Panc1 (cell line): ENCODE measurements at regions not wholly inside any gene's neighbourhood (a gene's known extent, or its start where the extent isn't known, plus 50 kb on each side); places are given as distances from the start of the nearest gene placed in this dataset.

ENCODE experiments used
- ATAC-seq: fragments of 200-7000 bp; cut with Tn5 transposase; 2 replicates; pipeline ENCODE4 v1.9.1; 2020; ENCODE audit warnings: mild to moderate bottlenecking, moderate library complexity
- BruUV-seq: library from RNA; stranded (reverse); fragments of 400-500 nt; replicated peaks from 2 replicates; lab custom pipeline; 2021; lab: Mats Ljungman, UMichigan
- CTCF ChIA-PET: fragments of 300-600 bp; sonication (Branson Sonifier 250); formaldehyde crosslinking; loops from one replicate; lab custom pipeline; 2022; ENCODE audit warnings: antibody characterized with exemption; lab: Charles Lee
- POLR2A ChIA-PET: fragments of 300-600 bp; sonication (Branson Sonifier 250); formaldehyde crosslinking; loops from one replicate; lab custom pipeline; 2022; ENCODE audit warnings: antibody characterized with exemption; lab: Charles Lee
- DNase-seq: peaks from one replicate; pipeline ENCODE4 v3.0.0-alpha.2; 2010; ENCODE audit warnings: low read depth, low spot score
- H3K27ac ChIP-seq: 2 replicates; pipeline ENCODE4 v1.5.1; 2011; ENCODE audit warnings: mild to moderate bottlenecking, low read length, inconsistent platforms
- H3K27me3 ChIP-seq: fragments of 200-500 bp; sonication (Bioruptor generic); 2 replicates; pipeline ENCODE4 v1.6.0; 2014; ENCODE audit warnings: low read length, inconsistent platforms; ENCODE audit not compliant: control insufficient read depth, insufficient read depth
- H3K36me3 ChIP-seq: fragments of 200-500 bp; sonication (Bioruptor generic); 2 replicates; pipeline ENCODE4 v1.5.1; 2014; ENCODE audit warnings: inconsistent platforms, mild to moderate bottlenecking, low read length, moderate library complexity; ENCODE audit not compliant: control insufficient read depth, insufficient read depth
- H3K4me1 ChIP-seq: 2 replicates; pipeline ENCODE4 v1.5.1; 2011; ENCODE audit warnings: inconsistent platforms, mild to moderate bottlenecking, low read length, moderate library complexity; ENCODE audit not compliant: control insufficient read depth, insufficient read depth
- H3K4me3 ChIP-seq, 2 experiments: 2 replicates each; pipeline ENCODE4 v1.5.1; 2011 to 2012; ENCODE audit warnings: low read depth in 2 of 2, low read length in 2 of 2, mild to moderate bottlenecking in 2 of 2, inconsistent platforms in 1 of 2, moderate library complexity in 1 of 2
- H3K9me3 ChIP-seq: fragments of 200-500 bp; sonication (Bioruptor generic); 2 replicates; pipeline ENCODE4 v1.5.1; 2014; ENCODE audit warnings: low read depth, mild to moderate bottlenecking, inconsistent platforms, low read length, moderate library complexity; ENCODE audit not compliant: control insufficient read depth, insufficient read depth
- POLR2AphosphoS5 ChIP-seq: IDR thresholded peaks from 2 replicates; pipeline ENCODE4 v1.6.1; 2012; ENCODE audit warnings: mild to moderate bottlenecking, low read depth, low read length, moderate library complexity
- REST ChIP-seq, 2 experiments: IDR thresholded peaks; 2 replicates each; pipeline ENCODE4 v1.6.1; 2011 to 2012; ENCODE audit warnings: low read depth in 2 of 2, control low read depth in 1 of 2, low read length in 1 of 2, mild to moderate bottlenecking in 1 of 2, moderate library complexity in 1 of 2; ENCODE audit not compliant: insufficient read depth in 1 of 2
- SIN3A ChIP-seq: IDR thresholded peaks from 2 replicates; pipeline ENCODE4 v1.6.1; 2012; ENCODE audit warnings: low read depth, mild to moderate bottlenecking, low read length, moderate library complexity, borderline replicate concordance; ENCODE audit not compliant: insufficient read depth
- TCF7L2 ChIP-seq: IDR thresholded peaks from 2 replicates; pipeline ENCODE4 v1.6.1; 2011; ENCODE audit warnings: mild to moderate bottlenecking, low read depth, low read length, inconsistent platforms
- in situ Hi-C: cut with HindIII; loops from 2 replicates; pipeline ENCODE4 v1.10.0; 2016; ENCODE audit warnings: low sequenced_read_pairs, low pct_unique_long_range_greater_than_20kb
- intact Hi-C: fragments of 100-400 bp; cut with micrococcal nuclease; formaldehyde crosslinking; loops from one replicate; pipeline ENCODE4 v1.10.0; 2022; ENCODE audit not compliant: unreplicated experiment
- TF ChIP-seq, protein P1 (sequence below): fragments of 450-650 bp; IDR thresholded peaks from 2 replicates; pipeline ENCODE4 v1.5.1; 2017; ENCODE audit warnings: mild to moderate bottlenecking

DNA sequence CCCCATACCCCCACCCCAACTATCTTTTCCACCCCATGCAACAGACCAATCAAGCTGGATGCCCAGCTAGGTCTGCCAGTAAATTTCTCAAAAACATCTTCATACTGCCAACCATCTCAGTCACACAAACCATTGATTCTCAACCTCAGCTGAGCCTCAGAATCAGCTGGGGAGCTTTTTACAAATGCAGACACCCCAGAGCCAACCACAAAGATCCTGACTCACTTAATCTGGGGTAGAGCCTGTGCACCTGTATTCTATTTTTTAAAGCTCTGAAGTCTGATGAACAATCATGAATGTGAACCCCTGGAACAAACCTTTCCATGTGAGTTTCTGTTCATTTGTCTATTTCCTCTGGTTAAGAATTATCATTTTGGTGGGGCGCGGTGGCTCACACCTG lies 66.0 kb downstream of the ZNF281 start:
- CTCF ChIA-PET, result interaction anchor here (1.0 kb wide), 1 partner anchor 36 kb away, joined by 4 read pairs; no protein-coding TSS in a partner anchor
- H3K4me1 ChIP-seq, result no peaks in the 10 kb centered on the region
- intact Hi-C loops, result no loop called here
- no peaks in the 10 kb centered on the region for H3K9me3 ChIP-seq
- no peak overlapping the region for H3K27ac ChIP-seq
- in situ Hi-C loops, result no loop called here
- ATAC-seq (no peak), DNase-seq (no peak)
- no TSS peak for BruUV-seq
- POLR2A ChIA-PET, result no interaction called here
- H3K36me3 ChIP-seq, result no peaks in the 10 kb centered on the region
- no peaks in the 10 kb centered on the region for H3K27me3 ChIP-seq
- no peak overlapping the region for H3K4me3 ChIP-seq
- TF ChIP-seq TCF7L2, result no peak
- TF ChIP-seq, protein P1, sequence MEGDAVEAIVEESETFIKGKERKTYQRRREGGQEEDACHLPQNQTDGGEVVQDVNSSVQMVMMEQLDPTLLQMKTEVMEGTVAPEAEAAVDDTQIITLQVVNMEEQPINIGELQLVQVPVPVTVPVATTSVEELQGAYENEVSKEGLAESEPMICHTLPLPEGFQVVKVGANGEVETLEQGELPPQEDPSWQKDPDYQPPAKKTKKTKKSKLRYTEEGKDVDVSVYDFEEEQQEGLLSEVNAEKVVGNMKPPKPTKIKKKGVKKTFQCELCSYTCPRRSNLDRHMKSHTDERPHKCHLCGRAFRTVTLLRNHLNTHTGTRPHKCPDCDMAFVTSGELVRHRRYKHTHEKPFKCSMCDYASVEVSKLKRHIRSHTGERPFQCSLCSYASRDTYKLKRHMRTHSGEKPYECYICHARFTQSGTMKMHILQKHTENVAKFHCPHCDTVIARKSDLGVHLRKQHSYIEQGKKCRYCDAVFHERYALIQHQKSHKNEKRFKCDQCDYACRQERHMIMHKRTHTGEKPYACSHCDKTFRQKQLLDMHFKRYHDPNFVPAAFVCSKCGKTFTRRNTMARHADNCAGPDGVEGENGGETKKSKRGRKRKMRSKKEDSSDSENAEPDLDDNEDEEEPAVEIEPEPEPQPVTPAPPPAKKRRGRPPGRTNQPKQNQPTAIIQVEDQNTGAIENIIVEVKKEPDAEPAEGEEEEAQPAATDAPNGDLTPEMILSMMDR, result no peak
- no peak for TF ChIP-seq REST (IDR thresholded peaks at IDR 0.05; ENCODE audit: insufficient read depth in 1 of 2, low read depth in 2 of 2, low read length in 1 of 2)
- no peak for TF ChIP-seq SIN3A
- no peak for TF ChIP-seq POLR2AphosphoS5

DNA sequence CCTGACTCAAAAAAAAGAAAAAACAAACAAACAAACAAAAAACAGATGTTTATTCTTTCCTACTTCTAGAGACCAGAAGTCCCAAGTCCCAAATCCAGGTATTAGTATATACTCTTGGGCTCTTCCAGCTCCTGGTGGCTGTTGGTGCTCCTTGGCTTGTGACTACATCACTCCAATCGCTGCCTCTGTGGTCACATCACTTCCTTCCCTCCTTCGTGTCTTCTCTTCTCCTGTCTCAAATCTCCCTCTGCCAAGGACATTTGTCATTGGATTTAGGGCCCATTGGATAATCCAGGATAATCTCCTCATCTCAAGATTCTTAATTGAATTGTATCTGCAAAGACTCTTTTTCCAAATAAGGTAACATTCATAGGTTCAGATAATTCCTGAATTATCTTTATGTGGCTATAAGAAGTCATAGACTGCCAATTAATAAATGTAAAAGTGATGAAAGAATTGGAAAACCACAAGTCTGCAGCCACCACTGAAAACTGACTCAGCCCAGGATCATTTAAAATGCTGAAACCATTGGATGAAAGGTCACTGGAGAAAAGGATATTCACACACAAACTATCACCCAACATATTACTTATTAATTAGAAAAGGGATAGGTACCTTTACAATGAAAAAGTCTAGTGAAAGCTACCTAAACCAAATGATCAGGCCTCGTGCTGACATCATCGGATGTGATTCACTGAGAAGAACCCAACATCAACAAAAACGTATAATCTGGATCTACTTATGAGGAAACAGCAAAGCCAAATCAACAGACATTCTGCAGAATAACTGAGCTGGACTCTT lies 67.1 kb downstream of the ZNF281 start:
- H3K4me3 ChIP-seq, result no peak overlapping the region
- H3K9me3 ChIP-seq, result no peaks in the 10 kb centered on the region
- intact Hi-C loops (no loop called here), in situ Hi-C loops (no loop called here)
- ATAC-seq (no peak), DNase-seq (no peak)
- CTCF ChIA-PET, result interaction anchor here (0.6 kb wide), 2 partner anchors 22 to 658 kb away, joined by 3 read pairs; no protein-coding TSS in a partner anchor
- H3K36me3 ChIP-seq, result no peaks in the 10 kb centered on the region
- TF ChIP-seq, protein P1, result no peak
- TF ChIP-seq TCF7L2 (no peak), SIN3A (no peak), REST (IDR thresholded peaks at IDR 0.05; ENCODE audit: insufficient read depth in 1 of 2, low read depth in 2 of 2, low read length in 1 of 2) (no peak)
- H3K4me1 ChIP-seq, result no peaks in the 10 kb centered on the region
- H3K27me3 ChIP-seq, result no peaks in the 10 kb centered on the region
- POLR2A ChIA-PET, result interaction anchor here (0.7 kb wide), 1 partner anchor 267 kb away, joined by 5 read pairs; no protein-coding TSS in a partner anchor
- H3K27ac ChIP-seq, result no peak overlapping the region
- BruUV-seq, result no TSS peak
